ENCODE measurements at regions not wholly inside any gene's neighbourhood (a gene's known extent, or its start where the extent isn't known, plus 50 kb on each side); places are given as distances from the start of the nearest gene placed in this dataset.

GRCh38 chr21:17979763-17980162, 160.6 kb upstream of the C21orf91 start:
- H3K9me3 ChIP-seq (ENCODE audit: severe bottlenecking), result no peaks in the 10 kb centered on the region
- TF ChIP-seq CTCF (IDR thresholded peaks at IDR 0.05; ENCODE audit: low read depth, low read length), result no peak
- H3K4me3 ChIP-seq (ENCODE audit: low read depth, low read length), result no peak overlapping the region
- no peak overlapping the region for H3K27ac ChIP-seq
- DNase-seq, result no peak
- no peaks in the 10 kb centered on the region for H3K36me3 ChIP-seq
- H3K27me3 ChIP-seq (ENCODE audit: insufficient read depth, low read depth, severe bottlenecking), result no peaks in the 10 kb centered on the region

DNA sequence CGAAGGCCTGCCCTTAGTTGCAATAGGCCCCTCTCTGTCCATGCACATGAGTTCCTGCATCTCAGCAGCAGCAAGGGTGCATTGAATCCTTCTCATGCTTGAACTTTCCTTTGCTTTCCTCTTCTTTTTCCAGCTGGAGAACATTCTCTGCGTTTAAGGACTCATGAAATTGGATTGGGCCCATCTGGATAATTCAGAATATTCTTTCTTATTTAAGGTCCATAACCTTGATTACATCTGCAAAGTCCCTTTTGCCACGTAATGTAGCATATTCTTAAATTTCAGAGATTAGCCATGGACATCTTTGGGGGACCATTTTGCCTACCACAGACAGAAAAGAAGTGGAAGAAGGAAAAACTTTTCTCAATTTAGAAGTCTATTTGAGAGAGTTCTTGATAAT, 159.7 kb upstream of the C21orf91 start:
- Histone ChIP-seq H3K4me3 (ENCODE audit: low read depth, low read length) (no peak overlapping the region), H3K27me3 (ENCODE audit: insufficient read depth, low read depth, severe bottlenecking) (no peaks in the 10 kb centered on the region), H3K9me3 (ENCODE audit: severe bottlenecking) (no peaks in the 10 kb centered on the region), H3K27ac (no peak overlapping the region), H3K36me3 (no peaks in the 10 kb centered on the region)
- DNase-seq, result no peak
- TF ChIP-seq CTCF (IDR thresholded peaks at IDR 0.05; ENCODE audit: low read depth, low read length), result no peak

DNA sequence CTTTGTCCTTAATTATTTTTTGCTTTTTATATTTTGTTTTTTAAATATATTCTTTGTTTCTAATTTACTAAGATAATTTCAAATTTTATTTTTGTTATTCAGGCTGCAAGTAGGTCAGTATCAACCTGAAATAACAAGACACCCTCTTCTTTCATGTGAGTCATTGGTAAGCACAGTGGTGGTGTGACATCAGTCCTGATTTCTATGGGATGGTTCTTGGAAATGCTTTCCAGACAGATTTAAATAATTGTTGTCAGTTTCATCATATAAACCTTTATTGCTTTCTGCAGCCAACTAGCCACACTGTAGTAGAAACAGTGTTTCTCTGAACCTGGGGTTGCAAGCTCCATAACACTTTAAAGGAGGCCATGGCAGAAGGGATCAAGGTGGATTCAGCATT, 157.5 kb upstream of the C21orf91 start:
- DNase-seq, result no peak
- Histone ChIP-seq H3K27ac (no peak overlapping the region), H3K4me3 (ENCODE audit: low read depth, low read length) (no peak overlapping the region), H3K9me3 (ENCODE audit: severe bottlenecking) (no peaks in the 10 kb centered on the region), H3K27me3 (ENCODE audit: insufficient read depth, low read depth, severe bottlenecking) (no peaks in the 10 kb centered on the region), H3K36me3 (no peaks in the 10 kb centered on the region)
- TF ChIP-seq CTCF (IDR thresholded peaks at IDR 0.05; ENCODE audit: low read depth, low read length), result no peak

- H3K9me3 ChIP-seq (ENCODE audit: severe bottlenecking), result no peaks in the 10 kb centered on the region
- TF ChIP-seq CTCF (IDR thresholded peaks at IDR 0.05; ENCODE audit: low read depth, low read length), result no peak
- DNase-seq, result no peak
- H3K36me3 ChIP-seq, result no peaks in the 10 kb centered on the region
- H3K27me3 ChIP-seq (ENCODE audit: insufficient read depth, low read depth, severe bottlenecking), result no peaks in the 10 kb centered on the region
- no peak overlapping the region for H3K4me3 ChIP-seq (ENCODE audit: low read depth, low read length)
- no peak overlapping the region for H3K27ac ChIP-seq
These were observed 157.0 kb upstream of the C21orf91 start for GRCh38 chr21:17976139-17976538.

- Histone ChIP-seq H3K9me3 (ENCODE audit: severe bottlenecking) (no peaks in the 10 kb centered on the region), H3K27ac (no peak overlapping the region), H3K36me3 (no peaks in the 10 kb centered on the region), H3K27me3 (ENCODE audit: insufficient read depth, low read depth, severe bottlenecking) (no peaks in the 10 kb centered on the region), H3K4me3 (ENCODE audit: low read depth, low read length) (no peak overlapping the region)
- TF ChIP-seq CTCF (IDR thresholded peaks at IDR 0.05; ENCODE audit: low read depth, low read length), result no peak
- no peak for DNase-seq
These were observed 148.2 kb upstream of the C21orf91 start for GRCh38 chr21:17967319-17967718.

GRCh38 chr21:17964716-17965115, 145.6 kb upstream of the C21orf91 start:
- H3K27me3 ChIP-seq (ENCODE audit: insufficient read depth, low read depth, severe bottlenecking), result no peaks in the 10 kb centered on the region
- H3K36me3 ChIP-seq, result no peaks in the 10 kb centered on the region
- H3K9me3 ChIP-seq (ENCODE audit: severe bottlenecking), result no peaks in the 10 kb centered on the region
- no peak overlapping the region for H3K4me3 ChIP-seq (ENCODE audit: low read depth, low read length)
- DNase-seq, result no peak
- no peak for TF ChIP-seq CTCF (IDR thresholded peaks at IDR 0.05; ENCODE audit: low read depth, low read length)
- H3K27ac ChIP-seq, result no peak overlapping the region
